ENCODE measurements at regions not wholly inside any gene's neighbourhood (a gene's known extent, or its start where the extent isn't known, plus 50 kb on each side); places are given as distances from the start of the nearest gene placed in this dataset.

- TF ChIP-seq, protein P1, sequence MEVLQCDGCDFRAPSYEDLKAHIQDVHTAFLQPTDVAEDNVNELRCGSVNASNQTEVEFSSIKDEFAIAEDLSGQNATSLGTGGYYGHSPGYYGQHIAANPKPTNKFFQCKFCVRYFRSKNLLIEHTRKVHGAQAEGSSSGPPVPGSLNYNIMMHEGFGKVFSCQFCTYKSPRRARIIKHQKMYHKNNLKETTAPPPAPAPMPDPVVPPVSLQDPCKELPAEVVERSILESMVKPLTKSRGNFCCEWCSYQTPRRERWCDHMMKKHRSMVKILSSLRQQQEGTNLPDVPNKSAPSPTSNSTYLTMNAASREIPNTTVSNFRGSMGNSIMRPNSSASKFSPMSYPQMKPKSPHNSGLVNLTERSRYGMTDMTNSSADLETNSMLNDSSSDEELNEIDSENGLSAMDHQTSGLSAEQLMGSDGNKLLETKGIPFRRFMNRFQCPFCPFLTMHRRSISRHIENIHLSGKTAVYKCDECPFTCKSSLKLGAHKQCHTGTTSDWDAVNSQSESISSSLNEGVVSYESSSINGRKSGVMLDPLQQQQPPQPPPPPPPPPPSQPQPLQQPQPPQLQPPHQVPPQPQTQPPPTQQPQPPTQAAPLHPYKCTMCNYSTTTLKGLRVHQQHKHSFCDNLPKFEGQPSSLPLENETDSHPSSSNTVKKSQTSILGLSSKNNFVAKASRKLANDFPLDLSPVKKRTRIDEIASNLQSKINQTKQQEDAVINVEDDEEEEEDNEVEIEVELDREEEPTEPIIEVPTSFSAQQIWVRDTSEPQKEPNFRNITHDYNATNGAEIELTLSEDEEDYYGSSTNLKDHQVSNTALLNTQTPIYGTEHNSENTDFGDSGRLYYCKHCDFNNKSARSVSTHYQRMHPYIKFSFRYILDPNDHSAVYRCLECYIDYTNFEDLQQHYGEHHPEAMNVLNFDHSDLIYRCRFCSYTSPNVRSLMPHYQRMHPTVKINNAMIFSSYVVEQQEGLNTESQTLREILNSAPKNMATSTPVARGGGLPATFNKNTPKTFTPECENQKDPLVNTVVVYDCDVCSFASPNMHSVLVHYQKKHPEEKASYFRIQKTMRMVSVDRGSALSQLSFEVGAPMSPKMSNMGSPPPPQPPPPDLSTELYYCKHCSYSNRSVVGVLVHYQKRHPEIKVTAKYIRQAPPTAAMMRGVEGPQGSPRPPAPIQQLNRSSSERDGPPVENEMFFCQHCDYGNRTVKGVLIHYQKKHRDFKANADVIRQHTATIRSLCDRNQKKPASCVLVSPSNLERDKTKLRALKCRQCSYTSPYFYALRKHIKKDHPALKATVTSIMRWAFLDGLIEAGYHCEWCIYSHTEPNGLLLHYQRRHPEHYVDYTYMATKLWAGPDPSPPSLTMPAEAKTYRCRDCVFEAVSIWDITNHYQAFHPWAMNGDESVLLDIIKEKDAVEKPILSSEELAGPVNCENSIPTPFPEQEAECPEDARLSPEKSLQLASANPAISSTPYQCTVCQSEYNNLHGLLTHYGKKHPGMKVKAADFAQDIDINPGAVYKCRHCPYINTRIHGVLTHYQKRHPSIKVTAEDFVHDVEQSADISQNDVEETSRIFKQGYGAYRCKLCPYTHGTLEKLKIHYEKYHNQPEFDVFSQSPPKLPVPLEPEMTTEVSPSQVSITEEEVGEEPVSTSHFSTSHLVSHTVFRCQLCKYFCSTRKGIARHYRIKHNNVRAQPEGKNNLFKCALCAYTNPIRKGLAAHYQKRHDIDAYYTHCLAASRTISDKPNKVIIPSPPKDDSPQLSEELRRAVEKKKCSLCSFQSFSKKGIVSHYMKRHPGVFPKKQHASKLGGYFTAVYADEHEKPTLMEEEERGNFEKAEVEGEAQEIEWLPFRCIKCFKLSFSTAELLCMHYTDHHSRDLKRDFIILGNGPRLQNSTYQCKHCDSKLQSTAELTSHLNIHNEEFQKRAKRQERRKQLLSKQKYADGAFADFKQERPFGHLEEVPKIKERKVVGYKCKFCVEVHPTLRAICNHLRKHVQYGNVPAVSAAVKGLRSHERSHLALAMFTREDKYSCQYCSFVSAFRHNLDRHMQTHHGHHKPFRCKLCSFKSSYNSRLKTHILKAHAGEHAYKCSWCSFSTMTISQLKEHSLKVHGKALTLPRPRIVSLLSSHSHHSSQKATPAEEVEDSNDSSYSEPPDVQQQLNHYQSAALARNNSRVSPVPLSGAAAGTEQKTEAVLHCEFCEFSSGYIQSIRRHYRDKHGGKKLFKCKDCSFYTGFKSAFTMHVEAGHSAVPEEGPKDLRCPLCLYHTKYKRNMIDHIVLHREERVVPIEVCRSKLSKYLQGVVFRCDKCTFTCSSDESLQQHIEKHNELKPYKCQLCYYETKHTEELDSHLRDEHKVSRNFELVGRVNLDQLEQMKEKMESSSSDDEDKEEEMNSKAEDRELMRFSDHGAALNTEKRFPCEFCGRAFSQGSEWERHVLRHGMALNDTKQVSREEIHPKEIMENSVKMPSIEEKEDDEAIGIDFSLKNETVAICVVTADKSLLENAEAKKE (CRISPR knock-in tag; IDR thresholded peaks at IDR 0.05): no peak
- TF ChIP-seq, protein P2, sequence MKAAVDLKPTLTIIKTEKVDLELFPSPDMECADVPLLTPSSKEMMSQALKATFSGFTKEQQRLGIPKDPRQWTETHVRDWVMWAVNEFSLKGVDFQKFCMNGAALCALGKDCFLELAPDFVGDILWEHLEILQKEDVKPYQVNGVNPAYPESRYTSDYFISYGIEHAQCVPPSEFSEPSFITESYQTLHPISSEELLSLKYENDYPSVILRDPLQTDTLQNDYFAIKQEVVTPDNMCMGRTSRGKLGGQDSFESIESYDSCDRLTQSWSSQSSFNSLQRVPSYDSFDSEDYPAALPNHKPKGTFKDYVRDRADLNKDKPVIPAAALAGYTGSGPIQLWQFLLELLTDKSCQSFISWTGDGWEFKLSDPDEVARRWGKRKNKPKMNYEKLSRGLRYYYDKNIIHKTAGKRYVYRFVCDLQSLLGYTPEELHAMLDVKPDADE (IDR thresholded peaks at IDR 0.05): no peak
These were observed 240.3 kb upstream of the NREP start (continued) for GRCh38 chr5:111997308-111997707.

DNA sequence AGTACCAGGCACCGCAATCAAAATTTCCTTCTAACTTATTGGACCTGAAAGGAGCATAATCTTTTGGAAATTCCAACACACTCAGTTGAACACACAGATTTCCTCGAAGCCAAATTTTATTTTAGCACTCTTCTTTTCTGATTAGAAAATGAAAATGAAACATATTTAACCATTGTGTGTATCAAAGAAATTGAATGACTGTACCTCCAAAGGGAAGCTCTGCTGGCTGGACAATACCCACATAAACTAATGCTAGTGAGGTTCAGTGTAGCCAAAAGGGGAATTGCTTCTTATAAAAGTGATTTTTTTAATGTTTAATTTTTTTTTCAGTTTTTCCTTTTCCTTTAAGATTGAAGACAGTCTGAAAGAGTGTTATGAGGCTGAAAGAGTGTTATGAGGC, 239.6 kb upstream of the NREP start:
- Mint-ChIP-seq H3K4me1 (no peaks in the 10 kb centered on the region), H3K9me3 (peaks cover 15% of the 10 kb centered on the region), H3K36me3 (ENCODE audit: low read depth) (peaks cover 9% of the 10 kb centered on the region; the same call in 2 of the 3 replicates), H3K27ac (no peak overlapping the region), H3K27me3 (ENCODE audit: insufficient read depth, low read depth, poor library complexity) (peaks cover 1% of the 10 kb centered on the region), H3K4me3 (no peak overlapping the region)
- Histone ChIP-seq H3K27me3 (ENCODE audit: insufficient read depth) (no peaks in the 10 kb centered on the region), H3K36me3 (ENCODE audit: insufficient read depth) (no peaks in the 10 kb centered on the region), H2AFZ (no peak overlapping the region), H3K4me3 (no peak overlapping the region), H3K27ac (ENCODE audit: low read depth) (no peak overlapping the region), H3K9me2 (ENCODE audit: insufficient read depth) (peaks cover 4% of the 10 kb centered on the region; the same call in 1 of the 2 replicates), H3F3A (replicated peaks; ENCODE audit: low read depth) (no peaks in the 10 kb centered on the region), H3K4me2 (no peak overlapping the region), H3K4me1 (ENCODE audit: insufficient read depth) (no peaks in the 10 kb centered on the region), H3K79me2 (replicated peaks; ENCODE audit: insufficient read depth) (no peaks in the 10 kb centered on the region), H4K20me1 (replicated peaks; ENCODE audit: insufficient read depth) (no peaks in the 10 kb centered on the region)
- ATAC-seq (no peak), DNase-seq (ENCODE audit: low spot score) (no peak)
- TF ChIP-seq ZNF114 (CRISPR knock-in tag; IDR thresholded peaks at IDR 0.05) (no peak), JUNB (IDR thresholded peaks at IDR 0.05; ENCODE audit: unreplicated experiment) (no peak), NANOG (IDR thresholded peaks at IDR 0.05; ENCODE audit: borderline replicate concordance) (no peak), REST (IDR thresholded peaks at IDR 0.05; ENCODE audit: unreplicated experiment) (no peak), POLR2AphosphoS5 (IDR thresholded peaks at IDR 0.05; ENCODE audit: low read depth) (no peak), EZH2 (IDR thresholded peaks at IDR 0.05; ENCODE audit: low read depth, unreplicated experiment) (no peak), EZH2phosphoT487 (IDR thresholded peaks at IDR 0.05; ENCODE audit: unreplicated experiment) (no peak), ZNF331 (CRISPR knock-in tag; IDR thresholded peaks at IDR 0.05; ENCODE audit: low read depth) (no peak), STAT1 (IDR thresholded peaks at IDR 0.05; ENCODE audit: unreplicated experiment) (no peak)
- TF ChIP-seq, protein P3, sequence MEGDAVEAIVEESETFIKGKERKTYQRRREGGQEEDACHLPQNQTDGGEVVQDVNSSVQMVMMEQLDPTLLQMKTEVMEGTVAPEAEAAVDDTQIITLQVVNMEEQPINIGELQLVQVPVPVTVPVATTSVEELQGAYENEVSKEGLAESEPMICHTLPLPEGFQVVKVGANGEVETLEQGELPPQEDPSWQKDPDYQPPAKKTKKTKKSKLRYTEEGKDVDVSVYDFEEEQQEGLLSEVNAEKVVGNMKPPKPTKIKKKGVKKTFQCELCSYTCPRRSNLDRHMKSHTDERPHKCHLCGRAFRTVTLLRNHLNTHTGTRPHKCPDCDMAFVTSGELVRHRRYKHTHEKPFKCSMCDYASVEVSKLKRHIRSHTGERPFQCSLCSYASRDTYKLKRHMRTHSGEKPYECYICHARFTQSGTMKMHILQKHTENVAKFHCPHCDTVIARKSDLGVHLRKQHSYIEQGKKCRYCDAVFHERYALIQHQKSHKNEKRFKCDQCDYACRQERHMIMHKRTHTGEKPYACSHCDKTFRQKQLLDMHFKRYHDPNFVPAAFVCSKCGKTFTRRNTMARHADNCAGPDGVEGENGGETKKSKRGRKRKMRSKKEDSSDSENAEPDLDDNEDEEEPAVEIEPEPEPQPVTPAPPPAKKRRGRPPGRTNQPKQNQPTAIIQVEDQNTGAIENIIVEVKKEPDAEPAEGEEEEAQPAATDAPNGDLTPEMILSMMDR (conservative IDR thresholded peaks at IDR 0.05; ENCODE audit: low read depth in 2 of 2): no peak

Measured in GM23338 (cell line).